Lower lobe of right lung (tissue), 2 donors: ENCODE measurements at regions not wholly inside any gene's neighbourhood (a gene's known extent, or its start where the extent isn't known, plus 50 kb on each side); places are given as distances from the start of the nearest gene placed in this dataset.

Source experiments
- ATAC-seq, 2 donors: fragments of 200-7000 bp; cut with Tn5 transposase; one replicate each; pipeline ENCODE4 v1.9.1; 2020 to 2022; ENCODE audit warnings: mild to moderate bottlenecking in 2 of 2, moderate library complexity in 2 of 2
- DNase-seq: peaks from one replicate; pipeline ENCODE4 v3.0.0-alpha.2; 2020
- H3K27ac ChIP-seq: fragments of 200-600 bp; one replicate; pipeline ENCODE4 v1.8.0; 2022
- H3K27me3 ChIP-seq: fragments of 200-600 bp; one replicate; pipeline ENCODE4 v1.8.0; 2022; ENCODE audit warnings: low read depth
- H3K36me3 ChIP-seq: fragments of 200-600 bp; one replicate; pipeline ENCODE4 v1.8.0; 2022; ENCODE audit warnings: mild to moderate bottlenecking
- H3K4me1 ChIP-seq: fragments of 200-600 bp; one replicate; pipeline ENCODE4 v1.8.0; 2022
- H3K4me3 ChIP-seq: fragments of 200-600 bp; one replicate; pipeline ENCODE4 v1.8.0; 2022; ENCODE audit warnings: mild to moderate bottlenecking
- H3K9me3 ChIP-seq: fragments of 200-600 bp; one replicate; pipeline ENCODE4 v1.8.0; 2022
- CTCF ChIP-seq: fragments of 200-600 bp; IDR thresholded peaks from one replicate; pipeline ENCODE4 v1.8.0; 2022; ENCODE audit warnings: antibody characterized with exemption, mild to moderate bottlenecking
- intact Hi-C: fragments of 100-400 bp; cut with DNase I; formaldehyde crosslinking; loops from one replicate; pipeline ENCODE4 v1.11.0; 2022
- donor health status: DM: no; HTN: yes; CAD: no; lungs with severe emphysema.

GRCh38 chr18:60649842-60650536 is 277.4 kb upstream of the MC4R start:
- Histone ChIP-seq H3K36me3 (no peaks in the 10 kb centered on the region), H3K4me1 (no peaks in the 10 kb centered on the region), H3K27me3 (no peaks in the 10 kb centered on the region), H3K4me3 (no peak overlapping the region), H3K27ac (no peak overlapping the region), H3K9me3 (no peaks in the 10 kb centered on the region)
- ATAC-seq (no peak), DNase-seq (no peak)
- TF ChIP-seq CTCF = no peak
- intact Hi-C loops = no loop called here

GRCh38 chr18:60654298-60654697 is 281.7 kb upstream of the MC4R start:
- no peak overlapping the region for H3K4me3 ChIP-seq
- no peak overlapping the region for H3K27ac ChIP-seq
- no peaks in the 10 kb centered on the region for H3K4me1 ChIP-seq
- no peaks in the 10 kb centered on the region for H3K9me3 ChIP-seq
- intact Hi-C loops = no loop called here
- ATAC-seq (no peak), DNase-seq (no peak)
- TF ChIP-seq CTCF = no peak
- no peaks in the 10 kb centered on the region for H3K27me3 ChIP-seq
- H3K36me3 ChIP-seq = no peaks in the 10 kb centered on the region

- H3K4me1 ChIP-seq = no peaks in the 10 kb centered on the region
- H3K9me3 ChIP-seq = no peaks in the 10 kb centered on the region
- no peaks in the 10 kb centered on the region for H3K36me3 ChIP-seq
- H3K27ac ChIP-seq = no peak overlapping the region
- peak; percentile 40 to 86 for ATAC-seq
- H3K4me3 ChIP-seq = no peak overlapping the region
- no peak for DNase-seq
- TF ChIP-seq CTCF = no peak
- intact Hi-C loops = no loop called here
- no peaks in the 10 kb centered on the region for H3K27me3 ChIP-seq
Measured at GRCh38 chr18:60656553-60656952, 284.0 kb upstream of the MC4R start.

GRCh38 chr18:60662491-60662890 is 289.9 kb upstream of the MC4R start:
- H3K4me1 ChIP-seq = no peaks in the 10 kb centered on the region
- H3K36me3 ChIP-seq = no peaks in the 10 kb centered on the region
- H3K27me3 ChIP-seq = no peaks in the 10 kb centered on the region
- no peak overlapping the region for H3K4me3 ChIP-seq
- DNase-seq (no peak), ATAC-seq (no peak)
- H3K9me3 ChIP-seq = no peaks in the 10 kb centered on the region
- intact Hi-C loops = no loop called here
- H3K27ac ChIP-seq = no peak overlapping the region
- no peak for TF ChIP-seq CTCF

GRCh38 chr18:60663060-60663989 is 290.8 kb upstream of the MC4R start:
- Histone ChIP-seq H3K9me3 (no peaks in the 10 kb centered on the region), H3K27me3 (no peaks in the 10 kb centered on the region), H3K4me3 (no peak overlapping the region), H3K36me3 (no peaks in the 10 kb centered on the region), H3K27ac (no peak overlapping the region), H3K4me1 (no peaks in the 10 kb centered on the region)
- no peak for TF ChIP-seq CTCF
- DNase-seq (no peak), ATAC-seq (peak in 1 of 2 donors; percentile 41)
- intact Hi-C loops = no loop called here
